CD14-positive monocyte (primary cell): ENCODE measurements at regions not wholly inside any gene's neighbourhood (a gene's known extent, or its start where the extent isn't known, plus 50 kb on each side); places are given as distances from the start of the nearest gene placed in this dataset.

ENCODE experiments used
- DNase-seq, 3 donors: peaks; one replicate each; pipeline ENCODE4 v3.0.0-alpha.2; 2011 to 2022
- H2AFZ ChIP-seq: 2 replicates; pipeline ENCODE4 v1.6.0; 2012; ENCODE audit warnings: mild to moderate bottlenecking, low read depth, low read length, inconsistent platforms; ENCODE audit not compliant: insufficient read depth, poor library complexity, severe bottlenecking
- H3K27ac ChIP-seq, 2 donors: 1 replicate in 1 of 2; 2 replicates in 1 of 2; pipeline ENCODE4 v1.5.1; 2012 to 2013; ENCODE audit warnings: low read length in 2 of 2, control low read depth in 1 of 2, inconsistent platforms in 1 of 2, low read depth in 1 of 2, mild to moderate bottlenecking in 1 of 2
- H3K27me3 ChIP-seq, 2 donors: one replicate each; pipeline versions ENCODE4 v1.6.0 to v1.6.1; 2011 to 2013; ENCODE audit warnings: low read length in 2 of 2; ENCODE audit not compliant: control insufficient read depth in 2 of 2, insufficient read depth in 2 of 2
- H3K36me3 ChIP-seq, 2 donors: replicated peaks in 1 of 2; 1 replicate in 1 of 2; 2 replicates in 1 of 2; pipeline versions ENCODE4 v1.5.1 to v1.6.1; 2012 to 2013; ENCODE audit warnings: low read length in 2 of 2, control low read depth in 1 of 2, inconsistent platforms in 1 of 2, mild to moderate bottlenecking in 1 of 2; ENCODE audit not compliant: insufficient read depth in 2 of 2, control insufficient read depth in 1 of 2
- H3K4me1 ChIP-seq, 2 donors: 1 replicate in 1 of 2; 2 replicates in 1 of 2; pipeline versions ENCODE4 v1.5.1 to v1.6.1; 2012 to 2013; ENCODE audit warnings: low read length in 2 of 2, control low read depth in 1 of 2, inconsistent platforms in 1 of 2, mild to moderate bottlenecking in 1 of 2, moderate library complexity in 1 of 2; ENCODE audit not compliant: insufficient read depth in 2 of 2, control insufficient read depth in 1 of 2
- H3K4me2 ChIP-seq: replicated peaks from 2 replicates; pipeline ENCODE3; 2012; ENCODE audit warnings: low read length, moderate library complexity, mild to moderate bottlenecking; ENCODE audit not compliant: poor library complexity, severe bottlenecking; ENCODE audit errors: extremely low read depth
- H3K4me3 ChIP-seq, 3 experiments: fragments of 200-600 bp in 1 of 3; sonication (generic) in 1 of 3; replicated peaks in 1 of 3; 1 replicate in 2 of 3; 2 replicates in 1 of 3; pipeline ENCODE4 v1.5.1; 2011 to 2013; ENCODE audit warnings: low read length in 3 of 3, mild to moderate bottlenecking in 3 of 3, control low read depth in 2 of 3, low read depth in 2 of 3, inconsistent platforms in 1 of 3, moderate library complexity in 1 of 3
- H3K79me2 ChIP-seq: 2 replicates; pipeline ENCODE4 v1.6.0; 2012; ENCODE audit warnings: mild to moderate bottlenecking, control low read depth, inconsistent platforms, low read length, moderate library complexity; ENCODE audit not compliant: insufficient read depth
- H3K9ac ChIP-seq: 2 replicates; pipeline ENCODE4 v1.6.0; 2017; ENCODE audit warnings: low read length, mild to moderate bottlenecking; ENCODE audit not compliant: insufficient read depth, poor library complexity, severe bottlenecking
- H3K9me3 ChIP-seq, 2 donors: replicated peaks in 1 of 2; 1 replicate in 1 of 2; 2 replicates in 1 of 2; pipeline versions ENCODE4 v1.5.1 to v1.6.1; 2012 to 2013; ENCODE audit warnings: low read length in 2 of 2, control low read depth in 1 of 2; ENCODE audit not compliant: control insufficient read depth in 1 of 2, insufficient read depth in 1 of 2
- H4K20me1 ChIP-seq: 2 replicates; pipeline ENCODE4 v1.6.0; 2012; ENCODE audit warnings: mild to moderate bottlenecking, low read length, control low read depth, moderate library complexity; ENCODE audit not compliant: insufficient read depth
- H3K27ac Mint-ChIP-seq, 7 donors: one replicate each; pipeline ENCODE4 v1.8.0; 2020; ENCODE audit warnings: mild to moderate bottlenecking in 7 of 7, mixed read lengths in 7 of 7, moderate library complexity in 6 of 7, inconsistent platforms in 2 of 7
- H3K27me3 Mint-ChIP-seq, 3 donors: one replicate each; pipeline ENCODE4 v1.8.0; 2021 to 2022; ENCODE audit warnings: low read depth in 3 of 3, mild to moderate bottlenecking in 3 of 3, mixed read lengths in 3 of 3, moderate library complexity in 3 of 3, inconsistent platforms in 1 of 3
- H3K36me3 Mint-ChIP-seq, 2 donors: one replicate each; pipeline ENCODE4 v1.8.0; 2020; ENCODE audit warnings: mixed read lengths in 2 of 2, inconsistent platforms in 1 of 2, mild to moderate bottlenecking in 1 of 2
- H3K4me1 Mint-ChIP-seq: one replicate; pipeline ENCODE4 v1.8.0; 2020; ENCODE audit warnings: mild to moderate bottlenecking, mixed read lengths
- H3K4me3 Mint-ChIP-seq, 2 donors: one replicate each; pipeline ENCODE4 v1.8.0; 2020; ENCODE audit warnings: mild to moderate bottlenecking in 2 of 2, mixed read lengths in 2 of 2, moderate library complexity in 1 of 2
- H3K9me3 Mint-ChIP-seq, 7 donors: one replicate each; pipeline ENCODE4 v1.8.0; 2020 to 2022; ENCODE audit warnings: mixed read lengths in 7 of 7, mild to moderate bottlenecking in 6 of 7, moderate library complexity in 6 of 7, inconsistent platforms in 2 of 7
- CTCF ChIP-seq: fragments of 200-600 bp; IDR thresholded peaks from one replicate; pipeline ENCODE4 v1.8.0; 2022; ENCODE audit warnings: antibody characterized with exemption, mild to moderate bottlenecking
- WGBS: methylation state at CpG from one replicate; pipeline ENCODE4 v1.1.5; 2013; ENCODE audit warnings: missing lambda C conversion rate; ENCODE audit not compliant: insufficient coverage; 5-methylcytosine and 5-hydroxymethylcytosine counted together
- intact Hi-C, 2 donors: fragments of 100-400 bp; cut with micrococcal nuclease; formaldehyde crosslinking; loops; one replicate each; pipeline versions ENCODE4 v1.15.0 to v1.15.1; 2023

DNA sequence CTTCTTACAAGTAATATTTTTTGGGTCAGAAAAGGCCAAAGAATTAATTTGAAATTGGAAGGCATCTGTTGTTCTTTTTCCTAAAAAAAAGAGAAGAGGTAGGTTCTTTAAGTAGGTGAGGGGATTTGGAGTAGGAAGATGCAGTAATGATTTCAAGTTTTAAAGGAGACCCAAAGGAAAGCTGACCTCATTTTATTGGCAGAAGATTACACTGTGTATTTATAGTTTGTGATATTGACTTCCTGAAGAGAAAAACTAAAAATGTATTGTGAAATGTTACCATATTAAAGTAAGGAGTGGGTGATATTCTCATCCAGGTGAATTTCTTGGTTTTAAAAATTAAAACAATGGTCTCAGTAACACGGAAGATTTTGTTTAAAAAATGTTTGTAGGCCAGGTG, 56.6 kb upstream of the CELF2 start:
- no peaks in the 10 kb centered on the region for H4K20me1 ChIP-seq
- no peak for TF ChIP-seq CTCF
- Mint-ChIP-seq H3K9me3 (peaks cover 0 to 6% (median 2%) of the 10 kb centered on the region in 7 donors), H3K4me1 (no peaks in the 10 kb centered on the region), H3K36me3 (no peaks in the 10 kb centered on the region), H3K4me3 (no peak overlapping the region), H3K27me3 (peaks cover 0 to 4% (median 2%) of the 10 kb centered on the region in 3 donors), H3K27ac (no peak overlapping the region)
- H3K4me1 ChIP-seq = no peaks in the 10 kb centered on the region
- no peak for DNase-seq
- H3K9ac ChIP-seq = no peak overlapping the region
- 100% methylated on average over 1 of the region's 1 CpG for WGBS
- no peak overlapping the region for H3K27ac ChIP-seq
- H3K79me2 ChIP-seq = no peaks in the 10 kb centered on the region
- H3K9me3 ChIP-seq = no peaks in the 10 kb centered on the region
- H3K4me3 ChIP-seq = no peak overlapping the region
- no peak overlapping the region for H2AFZ ChIP-seq
- H3K4me2 ChIP-seq = no peak overlapping the region
- no peaks in the 10 kb centered on the region for H3K36me3 ChIP-seq
- no peaks in the 10 kb centered on the region for H3K27me3 ChIP-seq
- intact Hi-C loops = no loop called here

GRCh38 chr10:10967029-10967428, 50.6 kb upstream of the CELF2 start:
- Histone ChIP-seq H3K9me3 (no peaks in the 10 kb centered on the region), H4K20me1 (no peaks in the 10 kb centered on the region), H3K27me3 (no peaks in the 10 kb centered on the region), H3K4me2 (no peak overlapping the region), H3K36me3 (no peaks in the 10 kb centered on the region), H3K27ac (no peak overlapping the region), H2AFZ (no peak overlapping the region), H3K79me2 (no peaks in the 10 kb centered on the region), H3K4me3 (no peak overlapping the region), H3K4me1 (no peaks in the 10 kb centered on the region), H3K9ac (no peak overlapping the region)
- TF ChIP-seq CTCF = no peak
- Mint-ChIP-seq H3K4me1 (no peaks in the 10 kb centered on the region), H3K27ac (no peak overlapping the region), H3K9me3 (peaks cover 0 to 7% (median 0%) of the 10 kb centered on the region in 7 donors), H3K27me3 (peaks cover 3 to 13% (median 3%) of the 10 kb centered on the region in 3 donors), H3K36me3 (no peaks in the 10 kb centered on the region), H3K4me3 (no peak overlapping the region)
- DNase-seq = no peak
- 95% methylated on average over 8 of the region's 10 CpGs for WGBS
- intact Hi-C loops = no loop called here
